GM23338 (cell line): ENCODE measurements at regions not wholly inside any gene's neighbourhood (a gene's known extent, or its start where the extent isn't known, plus 50 kb on each side); places are given as distances from the start of the nearest gene placed in this dataset.

ENCODE experiments used
- ATAC-seq: fragments of 200-7000 bp; cut with Tn5 transposase; 3 replicates; pipeline ENCODE4 v1.9.1; 2020
- DNase-seq: peaks from one replicate; pipeline ENCODE4 v3.0.0-alpha.2; 2015; ENCODE audit warnings: low spot score
- H2AFZ ChIP-seq: fragments of 200-600 bp; sonication (generic); 2 replicates; pipeline ENCODE4 v1.8.0; 2016; ENCODE audit warnings: antibody characterized with exemption, mild to moderate bottlenecking, moderate library complexity
- H3F3A ChIP-seq: fragments of 200-600 bp; sonication (generic); replicated peaks from 2 replicates; pipeline ENCODE4 v1.8.0; 2017; ENCODE audit warnings: antibody characterized with exemption, mixed run types, low read depth
- H3K27ac ChIP-seq: fragments of 200-600 bp; sonication (generic); 2 replicates; pipeline ENCODE4 v1.6.1; 2016; ENCODE audit warnings: low read depth
- H3K27me3 ChIP-seq: fragments of 200-600 bp; sonication (generic); 2 replicates; pipeline ENCODE4 v1.8.0; 2016; ENCODE audit warnings: mild to moderate bottlenecking, mixed run types, moderate library complexity; ENCODE audit not compliant: insufficient read depth
- H3K36me3 ChIP-seq: fragments of 200-600 bp; sonication (generic); 2 replicates; pipeline ENCODE4 v1.8.0; 2016; ENCODE audit warnings: mild to moderate bottlenecking; ENCODE audit not compliant: insufficient read depth
- H3K4me1 ChIP-seq: fragments of 200-600 bp; sonication (generic); 2 replicates; pipeline ENCODE4 v1.8.0; 2016; ENCODE audit warnings: mild to moderate bottlenecking, moderate library complexity; ENCODE audit not compliant: insufficient read depth
- H3K4me2 ChIP-seq: fragments of 200-600 bp; sonication (generic); 2 replicates; pipeline ENCODE4 v1.7.1; 2017; ENCODE audit warnings: mixed run types
- H3K4me3 ChIP-seq: fragments of 200-600 bp; sonication (generic); 2 replicates; pipeline ENCODE4 v1.6.1; 2016; ENCODE audit warnings: mixed run types
- H3K79me2 ChIP-seq: fragments of 200-600 bp; sonication (generic); replicated peaks from 2 replicates; pipeline ENCODE4 v1.8.0; 2017; ENCODE audit warnings: mild to moderate bottlenecking; ENCODE audit not compliant: insufficient read depth
- H3K9me2 ChIP-seq: fragments of 200-600 bp; sonication (generic); 2 replicates; pipeline ENCODE4 v1.8.0; 2017; ENCODE audit not compliant: insufficient read depth
- H4K20me1 ChIP-seq: fragments of 200-600 bp; sonication (generic); replicated peaks from 2 replicates; pipeline ENCODE4 v1.8.0; 2017; ENCODE audit warnings: mild to moderate bottlenecking; ENCODE audit not compliant: insufficient read depth
- H3K27ac Mint-ChIP-seq: 2 replicates; pipeline ENCODE4 v1.8.0; 2020; ENCODE audit warnings: inconsistent platforms, mild to moderate bottlenecking, moderate library complexity, mixed read lengths
- H3K27me3 Mint-ChIP-seq: 3 replicates; pipeline ENCODE4 v1.8.0; 2022; ENCODE audit warnings: low read depth, mild to moderate bottlenecking, moderate library complexity, mixed read lengths, inconsistent platforms; ENCODE audit not compliant: insufficient read depth, poor library complexity
- H3K36me3 Mint-ChIP-seq: 3 replicates; pipeline ENCODE4 v1.8.0; 2021; ENCODE audit warnings: low read depth, mild to moderate bottlenecking, inconsistent platforms, moderate library complexity, mixed read lengths
- H3K4me1 Mint-ChIP-seq: 3 replicates; pipeline ENCODE4 v1.8.0; 2020; ENCODE audit warnings: mild to moderate bottlenecking, inconsistent platforms, mixed read lengths
- H3K4me3 Mint-ChIP-seq: 3 replicates; pipeline ENCODE4 v1.8.0; 2021; ENCODE audit warnings: moderate library complexity, mild to moderate bottlenecking, inconsistent platforms, mixed read lengths
- H3K9me3 Mint-ChIP-seq: 3 replicates; pipeline ENCODE4 v1.8.0; 2020; ENCODE audit warnings: moderate library complexity, mild to moderate bottlenecking, inconsistent platforms, mixed read lengths
- CREB1 ChIP-seq: fragments of 250-450 bp; sonication (Bioruptor Pico); IDR thresholded peaks from 2 replicates; pipeline ENCODE4 v1.5.0; 2020; ENCODE audit warnings: low read depth, mild to moderate bottlenecking, moderate library complexity
- CTCF ChIP-seq, 2 experiments: fragments of 200-600 bp in 1 of 2; sonication (generic) in 1 of 2; conservative IDR thresholded peaks; 2 replicates each; pipeline versions ENCODE4 v1.5.1 to v1.6.1; 2016 to 2017; ENCODE audit warnings: antibody characterized with exemption in 2 of 2, low read depth in 2 of 2, mild to moderate bottlenecking in 2 of 2, moderate library complexity in 1 of 2
- ETS1 ChIP-seq: IDR thresholded peaks from 2 replicates; pipeline ENCODE4 v1.6.1; 2016; ENCODE audit warnings: antibody characterized with exemption
- EZH2 ChIP-seq: fragments of 200-600 bp; sonication (generic); IDR thresholded peaks from one replicate; pipeline ENCODE4 v1.8.0; 2017; ENCODE audit warnings: antibody characterized with exemption, mild to moderate bottlenecking, low read depth; ENCODE audit not compliant: unreplicated experiment
- EZH2phosphoT487 ChIP-seq: fragments of 200-600 bp; sonication (generic); IDR thresholded peaks from one replicate; pipeline ENCODE4 v1.8.1; 2018; ENCODE audit warnings: antibody characterized with exemption; ENCODE audit not compliant: unreplicated experiment
- JUNB ChIP-seq: IDR thresholded peaks from one replicate; pipeline ENCODE4 v1.6.1; 2016; ENCODE audit warnings: antibody characterized with exemption; ENCODE audit not compliant: unreplicated experiment
- NANOG ChIP-seq: IDR thresholded peaks from 2 replicates; pipeline ENCODE4 v1.6.1; 2016; ENCODE audit warnings: antibody characterized with exemption, borderline replicate concordance
- POLR2AphosphoS5 ChIP-seq: IDR thresholded peaks from 2 replicates; pipeline ENCODE4 v1.6.1; 2016; ENCODE audit warnings: antibody characterized with exemption, low read depth
- REST ChIP-seq: IDR thresholded peaks from one replicate; pipeline ENCODE4 v1.6.1; 2018; ENCODE audit warnings: antibody characterized with exemption; ENCODE audit not compliant: unreplicated experiment
- STAT1 ChIP-seq: IDR thresholded peaks from one replicate; pipeline ENCODE4 v1.6.1; 2016; ENCODE audit warnings: antibody characterized with exemption; ENCODE audit not compliant: unreplicated experiment
- ZNF114 ChIP-seq: fragments of 250-450 bp; sonication (Bioruptor Pico); IDR thresholded peaks from 2 replicates; pipeline ENCODE4 v1.5.0; 2020; ENCODE audit warnings: mild to moderate bottlenecking, moderate library complexity
- ZNF331 ChIP-seq: fragments of 250-450 bp; sonication (Bioruptor Pico); IDR thresholded peaks from 2 replicates; pipeline ENCODE4 v1.5.0; 2020; ENCODE audit warnings: low read depth, mild to moderate bottlenecking, moderate library complexity
- ZNF462 ChIP-seq: fragments of 250-450 bp; sonication (Bioruptor Pico); IDR thresholded peaks from 2 replicates; pipeline ENCODE4 v1.5.0; 2020; ENCODE audit warnings: mild to moderate bottlenecking, moderate library complexity

GRCh38 chr2:2569306-2569705, 238.2 kb upstream of the MYT1L start:
- Mint-ChIP-seq H3K4me1 (peaks cover 9% of the 10 kb centered on the region), H3K27me3 (peaks cover 8% of the 10 kb centered on the region), H3K4me3 (no peak overlapping the region), H3K36me3 (no peaks in the 10 kb centered on the region), H3K27ac (no peak overlapping the region), H3K9me3 (no peaks in the 10 kb centered on the region)
- Histone ChIP-seq H3K27me3 (no peaks in the 10 kb centered on the region), H3F3A (no peaks in the 10 kb centered on the region), H4K20me1 (no peaks in the 10 kb centered on the region), H2AFZ (no peak overlapping the region), H3K4me2 (no peak overlapping the region), H3K4me3 (no peak overlapping the region), H3K4me1 (no peaks in the 10 kb centered on the region), H3K36me3 (no peaks in the 10 kb centered on the region), H3K27ac (no peak overlapping the region), H3K9me2 (no peaks in the 10 kb centered on the region), H3K79me2 (no peaks in the 10 kb centered on the region)
- ATAC-seq (no peak), DNase-seq (no peak)
- TF ChIP-seq ETS1 (no peak), POLR2AphosphoS5 (no peak), EZH2phosphoT487 (no peak), NANOG (no peak), CREB1 (CRISPR knock-in tag) (no peak), CTCF (conservative IDR thresholded peaks at IDR 0.05; ENCODE audit: low read depth in 2 of 2) (no peak), ZNF331 (CRISPR knock-in tag) (no peak), EZH2 (no peak), ZNF114 (CRISPR knock-in tag) (no peak), ZNF462 (CRISPR knock-in tag) (no peak), STAT1 (no peak), REST (no peak), JUNB (no peak)
